Heart left ventricle (tissue), 13 donors: ENCODE measurements at regions not wholly inside any gene's neighbourhood (a gene's known extent, or its start where the extent isn't known, plus 50 kb on each side); places are given as distances from the start of the nearest gene placed in this dataset.

Experiments
- CTCF ChIP-seq, 12 donors: fragments of 200-600 bp; sonication (generic) in 4 of 12; IDR thresholded peaks; one replicate each; pipeline versions ENCODE4 v1.5.0 to v1.8.0; 2018 to 2022; ENCODE audit warnings: antibody characterized with exemption in 12 of 12, mild to moderate bottlenecking in 5 of 12
- POLR2A ChIP-seq, 2 donors: fragments of 450-650 bp; IDR thresholded peaks; one replicate each; pipeline ENCODE4 v1.6.1; 2017; ENCODE audit warnings: antibody characterized with exemption in 2 of 2, mild to moderate bottlenecking in 2 of 2, moderate library complexity in 2 of 2
- donor health status: ischemic (EF 13 %, LVEDD 7.1; RV severe dilation, severe dysfunction).
- donor health status: DM: no; HTN: yes; CAD: no.
- donor health status: DM: no; HTN: no; CAD: no.
- donor health status: ischemic (EF 25% LVEDD 6.9; RV normal size, moderate dysfunction).
- donor health status: ischemic (EF 25% LVEDD 5.7; RV mildly dilated, moderate dysfunction).
- donor health status: ischemic (EF 35%, LVEDD 5.7; RV mildly dilated, moderate dysfunction).
- donor health status: nonischemic (EF 11% LVEDD 7.7; RV severe dilation, severe dysfunction).
- donor health status: DM: yes; HTN: yes; CAD: no.
- donor health status: PGD.
- donor health status: ischemic (EF 29% LVEDD 5.4; RV normal size, mild dysfunction).
- donor health status: nonischemic (EF 23%, LVEDD 6.1; RV moderate dilation, normal function).

DNA sequence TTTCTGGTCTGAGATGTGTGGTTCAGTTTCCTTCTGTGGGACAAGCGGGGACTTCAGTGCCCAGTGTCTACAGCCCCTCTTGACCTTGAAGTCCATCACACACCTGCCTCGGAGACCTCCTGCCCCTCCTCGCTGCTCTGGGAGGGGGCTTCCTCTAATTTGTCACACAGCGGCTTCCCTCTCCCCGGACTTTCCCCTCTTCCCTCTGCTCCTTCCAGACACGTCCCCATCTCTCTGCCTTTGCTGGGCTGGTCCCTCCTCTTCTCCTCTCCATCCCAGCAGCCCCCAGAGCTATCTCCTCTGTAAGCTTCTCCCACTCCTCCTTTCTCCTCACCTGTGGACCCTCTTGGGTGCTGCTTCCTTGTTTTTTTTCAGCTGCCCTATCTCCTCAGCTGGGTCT is 122.2 kb upstream of the SORCS3 start:
- TF ChIP-seq POLR2A (IDR thresholded peaks at IDR 0.05) (no peak), CTCF (IDR thresholded peaks at IDR 0.05) (no peak)
